Muscle layer of colon (tissue), 2 donors: ENCODE measurements at regions not wholly inside any gene's neighbourhood (a gene's known extent, or its start where the extent isn't known, plus 50 kb on each side); places are given as distances from the start of the nearest gene placed in this dataset.

Source experiments
- H3K27ac ChIP-seq: one replicate; pipeline ENCODE4 v1.7.0; 2013; ENCODE audit warnings: low read depth, mild to moderate bottlenecking, low read length, moderate library complexity
- H3K27me3 ChIP-seq, 2 donors: one replicate each; pipeline ENCODE4 v1.7.0; 2013; ENCODE audit warnings: low read length in 2 of 2, mild to moderate bottlenecking in 2 of 2; ENCODE audit not compliant: insufficient read depth in 2 of 2, control insufficient read depth in 1 of 2
- H3K36me3 ChIP-seq: one replicate; pipeline ENCODE4 v1.7.0; 2013; ENCODE audit warnings: mild to moderate bottlenecking, low read length; ENCODE audit not compliant: insufficient read depth
- H3K4me1 ChIP-seq: one replicate; pipeline ENCODE4 v1.7.0; 2013; ENCODE audit warnings: mild to moderate bottlenecking, low read length; ENCODE audit not compliant: insufficient read depth
- H3K4me3 ChIP-seq, 2 donors: one replicate each; pipeline ENCODE4 v1.7.0; 2013; ENCODE audit warnings: low read length in 2 of 2, low read depth in 1 of 2, mild to moderate bottlenecking in 1 of 2, moderate library complexity in 1 of 2
- H3K9ac ChIP-seq: one replicate; pipeline ENCODE4 v1.7.0; 2013; ENCODE audit warnings: low read length
- H3K9me3 ChIP-seq: one replicate; pipeline ENCODE4 v1.7.0; 2013; ENCODE audit warnings: mild to moderate bottlenecking, low read length
- donor health status: abdominal sarcoma.
- donor health status: Adenocarcinoma of cecum.

DNA sequence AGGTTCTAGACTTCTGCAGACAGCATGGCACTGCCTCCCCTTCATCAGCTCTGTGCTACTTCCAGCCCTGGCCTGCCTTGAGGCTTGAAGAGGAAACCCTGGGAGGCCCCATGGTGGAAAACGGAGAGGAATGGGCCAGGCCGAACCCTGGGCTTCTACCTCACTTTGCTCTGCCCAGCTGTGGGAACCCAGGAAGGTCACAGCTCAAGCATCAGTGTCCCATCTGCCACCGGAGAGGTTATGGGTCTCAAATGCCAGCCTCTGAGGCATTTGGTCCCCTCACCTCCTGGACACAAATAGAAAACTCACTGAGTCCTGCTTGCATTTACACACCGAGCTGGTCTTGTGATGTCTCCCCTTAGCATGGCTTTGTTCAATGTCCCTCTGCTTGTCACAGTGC, 80.1 kb upstream of the ALDH1B1 start:
- no peaks in the 10 kb centered on the region for H3K36me3 ChIP-seq
- H3K4me1 ChIP-seq: peaks cover 29% of the 10 kb centered on the region
- H3K4me3 ChIP-seq: no peak overlapping the region
- no peak overlapping the region for H3K9ac ChIP-seq
- no peaks in the 10 kb centered on the region for H3K27me3 ChIP-seq
- H3K27ac ChIP-seq: no peak overlapping the region
- H3K9me3 ChIP-seq: no peaks in the 10 kb centered on the region

DNA sequence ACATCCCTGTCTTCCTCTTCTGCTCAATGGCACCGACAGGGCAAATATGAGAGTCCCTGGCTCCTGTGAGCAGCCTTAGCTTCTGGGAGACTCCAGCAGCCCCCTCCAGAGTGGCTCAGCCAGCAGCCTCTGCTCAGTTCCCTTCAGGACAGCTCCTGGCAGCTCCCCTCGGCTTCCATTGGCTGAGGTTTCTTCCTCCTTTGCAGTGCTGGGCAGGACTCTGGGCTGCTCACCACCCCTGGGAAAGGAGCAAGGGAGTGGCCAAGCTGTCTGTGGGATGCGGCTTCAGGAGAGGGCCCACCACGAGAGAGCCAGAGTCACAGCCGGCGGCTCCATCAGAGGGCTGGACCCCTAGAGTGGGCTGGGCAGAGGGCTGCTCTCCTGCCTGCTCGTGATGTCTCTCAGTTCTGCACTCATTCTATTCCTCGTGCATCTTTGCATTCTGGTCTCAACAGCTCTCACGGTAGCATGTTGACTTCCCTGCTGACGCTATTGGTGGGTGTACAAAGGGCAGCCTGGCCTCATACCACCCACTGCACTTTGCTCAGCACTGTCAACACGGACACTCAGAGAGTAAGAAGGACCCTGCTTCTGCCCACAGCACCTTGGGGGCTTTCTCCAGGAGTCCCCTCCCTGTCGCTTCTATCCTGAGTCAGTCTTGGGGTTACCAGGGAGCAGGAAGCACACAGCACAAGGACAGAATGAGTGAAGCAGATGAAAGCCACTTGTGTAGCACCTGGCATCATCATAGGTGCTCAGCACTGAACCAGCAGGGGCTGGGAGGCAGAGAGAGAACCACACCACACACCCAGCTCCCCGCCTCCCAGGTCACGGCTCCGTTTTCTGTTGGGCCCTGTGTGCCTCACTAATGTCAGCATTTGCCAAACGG, 80.9 kb upstream of the ALDH1B1 start:
- Histone ChIP-seq H3K36me3 (no peaks in the 10 kb centered on the region), H3K4me3 (peak overlapping the region in 1 of 2 donors; percentile 4), H3K27me3 (no peaks in the 10 kb centered on the region), H3K4me1 (peaks cover 29% of the 10 kb centered on the region), H3K9ac (no peak overlapping the region), H3K27ac (no peak overlapping the region), H3K9me3 (no peaks in the 10 kb centered on the region)

DNA sequence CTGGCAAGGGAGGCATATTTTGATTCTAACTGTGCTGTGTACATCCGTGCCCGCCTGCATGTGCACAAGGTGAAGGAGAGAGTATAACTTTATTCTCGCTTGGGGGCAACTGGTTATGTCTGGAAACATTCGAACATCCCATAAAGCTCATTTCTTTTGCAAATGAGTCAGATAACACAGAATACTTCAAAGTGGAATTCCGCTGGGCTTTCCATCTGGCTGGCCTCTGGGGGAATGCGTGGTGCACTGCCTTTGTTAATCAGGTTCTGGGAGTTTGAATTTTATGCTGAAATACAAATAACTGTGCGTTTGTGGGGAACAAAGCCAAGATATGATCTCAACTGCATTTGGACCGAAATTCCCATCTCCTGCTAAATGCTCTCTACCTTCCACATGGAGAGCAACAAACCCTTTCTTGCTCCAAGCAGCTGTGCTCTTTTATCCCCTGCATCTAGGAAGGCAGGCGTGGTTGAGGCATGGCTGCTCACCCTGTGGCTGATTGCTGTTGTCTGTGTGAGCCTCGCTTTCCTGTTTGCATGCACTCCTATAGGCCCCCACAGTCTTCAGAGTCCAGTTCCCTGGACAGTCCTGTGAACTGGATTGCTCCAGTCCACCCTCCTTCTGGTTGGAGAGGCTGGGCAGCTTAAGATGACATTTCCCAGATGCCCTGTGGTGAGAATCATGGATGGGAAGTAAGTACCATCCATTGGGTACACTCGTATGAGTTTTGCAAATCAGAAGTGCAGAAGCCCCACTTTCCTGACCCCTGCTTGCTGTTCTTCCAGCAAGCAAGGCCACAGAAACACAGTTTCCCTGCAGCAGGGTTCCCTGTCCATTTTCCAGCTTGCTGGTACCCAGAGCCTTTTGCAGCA, 82.9 kb upstream of the ALDH1B1 start:
- peaks cover 29% of the 10 kb centered on the region for H3K4me1 ChIP-seq
- no peak overlapping the region for H3K4me3 ChIP-seq
- no peak overlapping the region for H3K9ac ChIP-seq
- no peaks in the 10 kb centered on the region for H3K27me3 ChIP-seq
- H3K27ac ChIP-seq: no peak overlapping the region
- no peaks in the 10 kb centered on the region for H3K36me3 ChIP-seq
- no peaks in the 10 kb centered on the region for H3K9me3 ChIP-seq

DNA sequence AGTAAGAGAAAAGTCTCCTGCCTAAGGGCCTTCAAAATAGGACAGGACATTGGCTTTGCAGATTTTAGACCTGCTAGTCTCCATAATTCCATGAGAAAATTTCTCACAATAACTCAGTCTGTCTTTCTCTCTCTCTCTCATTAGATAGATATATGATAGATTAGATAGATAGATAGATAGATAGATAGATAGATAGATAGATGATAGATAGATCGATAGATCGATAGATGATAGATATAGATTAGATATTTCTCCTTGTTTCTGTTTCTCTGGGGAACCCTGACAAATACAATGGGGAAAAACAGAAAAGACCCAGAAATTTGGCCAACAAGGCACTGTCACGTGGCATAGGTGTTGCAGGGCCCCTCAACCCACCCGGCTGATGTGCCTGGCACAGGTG, 84.4 kb upstream of the ALDH1B1 start:
- Histone ChIP-seq H3K36me3 (no peaks in the 10 kb centered on the region), H3K4me3 (no peak overlapping the region), H3K9ac (no peak overlapping the region), H3K27ac (no peak overlapping the region), H3K27me3 (no peaks in the 10 kb centered on the region), H3K4me1 (peaks cover 29% of the 10 kb centered on the region), H3K9me3 (no peaks in the 10 kb centered on the region)

DNA sequence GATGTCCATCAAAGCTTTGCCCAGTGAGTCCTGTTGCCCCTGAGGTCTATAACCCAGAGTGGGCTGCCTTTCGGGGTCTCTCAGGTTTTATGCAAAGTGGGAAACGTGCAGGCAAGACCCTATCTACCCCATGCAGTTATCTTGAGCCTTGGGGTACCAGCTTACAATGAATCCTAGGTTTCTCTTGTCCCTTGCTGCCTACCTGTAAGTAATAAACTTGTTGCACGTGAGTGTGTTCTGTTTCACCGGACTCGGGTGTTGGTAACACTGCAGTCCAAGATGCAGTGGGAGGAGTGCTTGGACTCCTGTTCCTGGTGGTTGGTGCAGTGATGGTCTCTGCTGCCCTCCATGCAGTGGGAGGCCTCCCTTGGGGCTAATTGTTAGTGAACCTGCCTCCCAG, 85.6 kb upstream of the ALDH1B1 start:
- H3K9ac ChIP-seq: no peak overlapping the region
- H3K9me3 ChIP-seq: no peaks in the 10 kb centered on the region
- peaks cover 29% of the 10 kb centered on the region for H3K4me1 ChIP-seq
- no peaks in the 10 kb centered on the region for H3K36me3 ChIP-seq
- no peaks in the 10 kb centered on the region for H3K27me3 ChIP-seq
- no peak overlapping the region for H3K27ac ChIP-seq
- no peak overlapping the region for H3K4me3 ChIP-seq

DNA sequence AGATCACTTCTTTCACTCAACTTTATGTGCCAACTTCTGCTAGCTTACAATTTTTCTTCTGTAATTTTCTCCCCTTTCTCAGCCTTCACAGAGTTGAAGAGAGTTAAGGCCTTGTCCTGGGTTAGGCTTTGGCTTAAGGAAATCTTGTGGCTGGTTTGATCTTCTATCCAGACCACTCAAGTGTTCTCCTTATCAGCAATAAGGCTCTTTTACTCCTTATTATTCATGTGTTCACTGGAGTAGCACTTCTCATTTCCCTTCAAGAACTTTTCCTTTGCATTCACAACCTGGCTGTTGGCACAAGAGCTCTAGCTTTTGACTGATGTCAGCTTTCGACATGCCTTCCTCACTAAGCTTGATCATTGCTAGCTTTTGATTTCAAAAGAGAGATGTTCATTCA, 86.9 kb upstream of the ALDH1B1 start:
- no peak overlapping the region for H3K27ac ChIP-seq
- no peaks in the 10 kb centered on the region for H3K27me3 ChIP-seq
- H3K4me1 ChIP-seq: peaks cover 16% of the 10 kb centered on the region
- no peaks in the 10 kb centered on the region for H3K36me3 ChIP-seq
- no peak overlapping the region for H3K9ac ChIP-seq
- no peaks in the 10 kb centered on the region for H3K9me3 ChIP-seq
- no peak overlapping the region for H3K4me3 ChIP-seq

DNA sequence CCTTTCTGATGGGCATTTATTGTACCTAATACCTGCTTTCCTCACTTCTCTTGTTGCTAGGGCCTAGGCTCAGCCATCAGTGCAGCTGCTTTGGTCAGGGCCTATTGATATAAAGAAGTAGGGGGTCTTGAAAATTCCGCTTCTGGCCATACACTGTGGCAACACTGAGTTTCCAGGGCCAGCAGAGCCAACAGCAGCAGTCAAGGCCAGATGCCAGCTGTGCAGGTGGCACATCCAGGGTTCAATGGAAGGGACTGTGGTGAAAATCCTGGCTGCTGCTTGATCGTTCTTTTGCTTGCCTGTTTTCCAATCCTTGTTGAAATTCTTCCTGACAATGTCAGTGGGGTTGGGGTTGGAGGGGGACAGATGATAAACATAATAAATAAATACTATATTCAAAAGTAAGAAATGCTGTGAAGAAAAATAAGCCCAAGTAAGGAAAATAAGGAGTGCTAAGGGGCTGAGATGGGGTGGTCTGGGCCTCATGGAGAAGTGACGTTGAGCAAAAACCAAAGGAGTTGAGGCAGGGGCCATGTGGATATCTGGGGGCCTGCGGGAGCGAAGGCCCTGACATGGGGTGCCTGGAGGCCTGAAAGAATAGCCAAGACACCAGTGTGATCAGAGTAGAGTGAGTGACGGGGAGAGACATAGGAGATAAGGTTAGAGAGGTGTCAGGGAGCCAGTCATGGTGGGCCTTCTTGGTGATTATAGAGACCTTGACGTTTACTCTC, 91.0 kb upstream of the ALDH1B1 start:
- Histone ChIP-seq H3K27ac (no peak overlapping the region), H3K9ac (no peak overlapping the region)

DNA sequence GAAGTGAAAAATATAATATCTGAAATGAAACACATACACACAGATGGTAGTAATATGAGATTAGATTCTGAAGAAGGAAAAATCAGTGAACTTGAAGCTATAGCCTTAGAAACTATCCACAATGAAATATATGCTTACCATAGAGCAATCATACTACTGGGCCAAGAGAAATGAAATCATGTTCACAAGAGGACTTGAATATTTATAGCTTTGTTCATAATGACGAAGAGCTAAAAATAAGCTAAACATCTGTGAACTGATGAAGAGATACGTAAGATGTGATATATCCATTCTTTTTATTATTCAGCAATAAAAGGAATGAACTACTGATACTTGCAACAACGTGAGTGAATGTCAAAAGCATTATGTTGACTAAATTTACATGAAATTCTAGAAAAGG, 92.6 kb upstream of the ALDH1B1 start:
- Histone ChIP-seq H3K9ac (no peak overlapping the region), H3K27me3 (no peaks in the 10 kb centered on the region), H3K36me3 (no peaks in the 10 kb centered on the region), H3K9me3 (no peaks in the 10 kb centered on the region), H3K27ac (no peak overlapping the region), H3K4me1 (peaks cover under 1% of the 10 kb centered on the region), H3K4me3 (no peak overlapping the region)

More for the DNA sequence above, 91.0 kb upstream of the ALDH1B1 start:
- Histone ChIP-seq H3K27me3 (no peaks in the 10 kb centered on the region), H3K36me3 (no peaks in the 10 kb centered on the region), H3K4me1 (no peaks in the 10 kb centered on the region), H3K4me3 (no peak overlapping the region), H3K9me3 (no peaks in the 10 kb centered on the region)

DNA sequence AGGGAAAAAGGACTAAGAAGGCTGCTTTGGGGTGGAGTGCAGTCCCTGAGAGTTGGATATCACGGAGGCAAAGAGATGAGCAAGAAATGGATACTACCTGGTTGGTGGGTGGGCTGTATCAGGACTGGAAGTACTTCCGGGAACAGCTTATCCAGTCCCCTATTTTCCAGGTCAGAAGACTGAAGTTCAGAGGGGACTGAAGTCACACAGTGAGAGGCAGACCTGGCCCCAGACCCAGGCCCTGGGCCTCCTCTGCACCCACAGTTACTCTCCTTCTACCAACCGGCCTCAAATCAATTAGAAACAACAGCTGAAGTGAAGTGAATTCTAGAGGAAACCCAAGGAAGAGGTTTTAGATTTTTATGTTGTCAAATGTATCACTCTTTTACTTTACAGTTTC, 93.6 kb upstream of the ALDH1B1 start:
- Histone ChIP-seq H3K9me3 (no peaks in the 10 kb centered on the region), H3K4me1 (peaks cover 10% of the 10 kb centered on the region), H3K9ac (no peak overlapping the region), H3K27ac (no peak overlapping the region), H3K27me3 (no peaks in the 10 kb centered on the region), H3K4me3 (no peak overlapping the region), H3K36me3 (no peaks in the 10 kb centered on the region)

DNA sequence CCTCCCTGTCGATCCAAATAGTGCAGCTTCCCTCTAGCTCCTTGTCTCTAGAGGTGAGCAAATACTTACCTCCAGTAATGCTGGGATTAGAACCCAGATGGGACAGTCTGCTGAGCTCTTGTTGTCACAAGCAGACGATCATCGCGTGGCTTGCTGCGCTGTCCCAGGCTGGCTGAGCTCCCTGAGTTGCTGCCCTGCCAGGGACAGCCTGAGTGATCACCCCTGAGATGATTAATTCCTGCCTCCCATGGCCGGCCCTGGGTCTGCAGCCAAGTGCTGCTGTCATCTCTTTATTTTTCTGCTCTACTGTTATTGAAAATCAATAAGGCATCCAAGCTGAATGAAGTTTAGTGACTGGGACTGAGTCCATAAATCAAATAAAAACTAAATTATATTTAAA, 94.0 kb upstream of the ALDH1B1 start:
- H3K9ac ChIP-seq: no peak overlapping the region
- no peak overlapping the region for H3K4me3 ChIP-seq
- H3K27ac ChIP-seq: no peak overlapping the region
- peaks cover 11% of the 10 kb centered on the region for H3K4me1 ChIP-seq
- no peaks in the 10 kb centered on the region for H3K27me3 ChIP-seq
- no peaks in the 10 kb centered on the region for H3K36me3 ChIP-seq
- H3K9me3 ChIP-seq: no peaks in the 10 kb centered on the region

DNA sequence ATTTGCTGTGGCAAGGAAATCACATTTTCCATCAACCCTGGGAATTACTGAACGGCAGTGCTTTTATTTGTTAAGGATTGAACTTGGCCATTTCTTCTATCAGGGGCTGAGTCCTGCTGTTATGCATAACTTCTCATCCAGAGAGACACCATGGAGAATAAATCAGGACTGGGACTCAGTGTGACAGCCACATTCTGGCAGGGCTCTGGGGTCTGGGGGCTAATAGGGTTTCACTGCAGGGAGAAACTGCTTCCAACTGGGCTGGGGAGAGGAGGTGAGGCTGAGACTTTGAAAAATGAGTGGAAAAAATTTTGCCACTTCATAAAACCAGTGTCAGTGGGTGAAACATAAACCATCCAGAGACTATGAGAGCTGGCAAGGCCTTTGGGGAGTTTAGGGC, 95.7 kb upstream of the ALDH1B1 start:
- Histone ChIP-seq H3K27ac (no peak overlapping the region), H3K36me3 (no peaks in the 10 kb centered on the region), H3K27me3 (no peaks in the 10 kb centered on the region), H3K9me3 (no peaks in the 10 kb centered on the region), H3K4me3 (no peak overlapping the region), H3K4me1 (peaks cover 11% of the 10 kb centered on the region), H3K9ac (no peak overlapping the region)
